Left ventricle myocardium inferior (tissue), 1 donor: ENCODE measurements at regions not wholly inside any gene's neighbourhood (a gene's known extent, or its start where the extent isn't known, plus 50 kb on each side); places are given as distances from the start of the nearest gene placed in this dataset.

Experiments used
- DNase-seq: peaks from one replicate; pipeline ENCODE4 v3.0.0-alpha.2; 2020
- H3K27ac ChIP-seq: fragments of 200-600 bp; replicated peaks from 2 replicates; pipeline ENCODE4 v1.8.0; 2021
- H3K27me3 ChIP-seq: fragments of 200-600 bp; 2 replicates; pipeline ENCODE4 v1.8.0; 2021; ENCODE audit warnings: low read depth
- H3K36me3 ChIP-seq: fragments of 200-600 bp; 2 replicates; pipeline ENCODE4 v1.8.0; 2021
- H3K4me1 ChIP-seq: fragments of 200-600 bp; 2 replicates; pipeline ENCODE4 v1.8.0; 2021
- H3K4me3 ChIP-seq: fragments of 200-600 bp; 2 replicates; pipeline ENCODE4 v1.8.0; 2021; ENCODE audit warnings: mild to moderate bottlenecking, moderate library complexity
- H3K9me3 ChIP-seq: fragments of 200-600 bp; replicated peaks from 2 replicates; pipeline ENCODE4 v1.8.0; 2021
- CTCF ChIP-seq: fragments of 200-600 bp; IDR thresholded peaks from 2 replicates; pipeline ENCODE4 v1.8.0; 2021; ENCODE audit warnings: antibody characterized with exemption, mild to moderate bottlenecking, borderline replicate concordance
- intact Hi-C: fragments of 100-400 bp; cut with micrococcal nuclease; formaldehyde crosslinking; loops from one replicate; pipeline ENCODE4 v1.11.0; 2022
- donor health status: DM: no; HTN: yes; CAD: no; lungs with severe emphysema.

DNA sequence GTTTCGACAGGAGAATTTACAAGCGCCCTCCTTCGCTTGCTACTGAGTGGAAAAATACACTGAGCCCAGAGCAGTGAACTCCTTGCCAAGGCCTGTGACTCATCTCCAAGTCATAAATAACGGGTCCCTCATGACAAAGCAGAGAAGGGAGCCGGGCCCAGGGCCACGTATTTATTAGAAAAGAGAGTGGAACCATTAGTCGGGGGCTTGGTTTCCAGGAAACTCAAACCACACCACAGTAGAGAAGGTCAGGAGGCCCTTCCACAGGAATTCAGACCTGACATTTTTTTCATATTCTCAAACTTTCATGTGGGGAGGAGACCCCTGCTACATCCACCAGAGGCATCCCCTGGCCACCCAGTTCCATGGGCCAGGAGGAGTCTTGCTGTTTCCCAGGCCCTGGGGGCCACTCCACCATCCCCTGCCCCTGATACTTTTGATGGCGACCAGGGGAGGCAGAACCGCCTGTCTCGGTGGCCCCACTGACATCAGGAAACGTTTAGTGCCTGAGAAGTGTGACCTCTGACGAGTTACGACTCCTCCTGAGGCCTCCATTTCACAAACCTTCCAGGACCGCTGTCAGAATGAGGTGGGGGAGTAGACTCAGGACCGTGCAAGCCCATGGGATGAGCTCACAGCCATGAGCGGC, 289.7 kb downstream of the DYSF start:
- H3K4me3 ChIP-seq = no peak overlapping the region
- no peak for TF ChIP-seq CTCF
- intact Hi-C loops = no loop called here
- H3K4me1 ChIP-seq = peaks cover 36% of the 10 kb centered on the region
- no peaks in the 10 kb centered on the region for H3K36me3 ChIP-seq
- DNase-seq = peak; percentile 65
- H3K27ac ChIP-seq = no peak overlapping the region
- H3K27me3 ChIP-seq = no peaks in the 10 kb centered on the region
- H3K9me3 ChIP-seq = peaks cover 17% of the 10 kb centered on the region

DNA sequence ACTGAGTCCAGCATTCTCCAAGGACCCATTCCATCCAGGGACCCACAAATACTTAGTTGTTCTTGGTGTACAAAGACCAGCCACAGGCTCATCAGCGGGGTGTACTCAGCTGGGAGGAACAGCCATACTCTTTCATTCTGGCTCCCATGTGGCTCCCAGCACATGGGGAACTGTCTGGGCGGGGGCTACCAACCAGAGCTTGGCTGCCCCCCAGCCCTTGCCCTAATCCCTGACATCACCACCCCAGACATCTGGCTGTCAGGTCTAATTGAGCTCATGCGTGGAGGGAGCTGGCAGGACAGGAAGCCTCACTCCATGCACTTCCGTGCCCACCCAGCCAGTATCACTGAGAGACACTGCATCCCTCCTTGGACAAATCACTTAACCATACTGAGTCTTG, 283.6 kb downstream of the DYSF start:
- no peak for DNase-seq
- H3K27ac ChIP-seq = no peak overlapping the region
- intact Hi-C loops = no loop called here
- no peak overlapping the region for H3K4me3 ChIP-seq
- H3K36me3 ChIP-seq = no peaks in the 10 kb centered on the region
- H3K27me3 ChIP-seq = no peaks in the 10 kb centered on the region
- peaks cover 15% of the 10 kb centered on the region for H3K9me3 ChIP-seq
- no peaks in the 10 kb centered on the region for H3K4me1 ChIP-seq
- TF ChIP-seq CTCF = no peak

DNA sequence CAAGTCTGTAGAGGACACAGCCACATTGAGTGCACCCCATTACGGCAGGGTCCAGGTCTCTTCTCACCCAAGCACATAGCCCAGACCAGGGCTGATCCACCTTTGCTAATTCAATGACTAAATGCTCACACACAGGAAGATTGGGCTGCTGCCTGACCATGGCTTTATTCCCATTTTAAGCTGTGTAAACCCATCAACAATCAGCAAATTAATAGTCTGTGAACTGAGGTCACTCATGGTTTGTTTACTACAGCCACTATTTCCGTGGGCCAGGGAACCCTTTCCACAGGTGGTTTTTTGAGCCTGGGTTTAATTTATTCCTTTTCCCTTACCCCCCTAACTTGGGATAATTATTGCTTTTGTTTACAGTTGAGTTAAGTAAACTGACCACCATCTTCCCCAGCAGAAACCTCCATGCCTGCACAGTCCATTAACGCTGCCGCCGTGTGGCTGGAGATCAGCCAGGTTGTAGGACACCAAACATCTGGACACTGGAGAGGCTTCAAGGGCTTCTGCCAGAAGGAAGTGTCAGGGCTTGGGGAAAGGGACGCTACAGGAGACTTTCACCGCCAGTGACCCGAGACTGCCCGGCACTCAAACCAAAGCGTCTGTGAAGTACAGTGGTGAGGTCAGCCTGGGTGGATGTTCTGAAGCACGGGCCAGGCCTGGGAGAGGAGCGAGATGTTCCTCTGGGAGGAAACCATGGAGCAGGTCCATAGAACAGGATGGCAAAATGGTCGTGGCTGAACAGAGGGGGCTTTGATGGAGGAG, 282.9 kb downstream of the DYSF start:
- intact Hi-C loops = no loop called here
- Histone ChIP-seq H3K4me1 (no peaks in the 10 kb centered on the region), H3K4me3 (no peak overlapping the region), H3K27me3 (no peaks in the 10 kb centered on the region), H3K9me3 (peaks cover 8% of the 10 kb centered on the region), H3K27ac (no peak overlapping the region), H3K36me3 (no peaks in the 10 kb centered on the region)
- DNase-seq = peak; percentile 49
- no peak for TF ChIP-seq CTCF
